C4-2B (cell line): ENCODE measurements at regions not wholly inside any gene's neighbourhood (a gene's known extent, or its start where the extent isn't known, plus 50 kb on each side); places are given as distances from the start of the nearest gene placed in this dataset.

ENCODE experiments used
- ZFX ChIP-seq: fragments of 450-650 bp; IDR thresholded peaks from 2 replicates; pipeline ENCODE4 v1.6.1; 2017
- TF ChIP-seq, protein P1 (sequence below): fragments of 450-650 bp; conservative IDR thresholded peaks from 2 replicates; pipeline ENCODE4 v1.5.1; 2017; ENCODE audit warnings: mild to moderate bottlenecking

DNA sequence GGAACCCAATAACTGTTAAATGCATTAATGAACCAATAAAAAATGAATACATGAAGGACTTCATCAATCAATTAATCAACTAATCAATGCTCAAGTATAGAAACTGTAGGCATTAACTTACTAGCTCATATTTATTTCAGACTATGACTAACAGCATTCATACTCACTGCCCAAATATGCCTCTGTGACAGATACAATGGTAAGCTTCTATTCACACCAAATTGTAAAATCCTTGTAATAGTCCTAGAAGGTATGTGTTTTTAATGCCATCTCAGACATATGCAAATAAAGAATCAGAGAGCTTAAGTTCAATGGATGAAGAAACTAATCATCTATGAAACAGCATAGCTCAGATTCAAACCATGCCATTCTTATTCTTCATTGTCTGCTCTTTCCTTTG, 1253.6 kb upstream of the TENM4 start:
- TF ChIP-seq, protein P1, sequence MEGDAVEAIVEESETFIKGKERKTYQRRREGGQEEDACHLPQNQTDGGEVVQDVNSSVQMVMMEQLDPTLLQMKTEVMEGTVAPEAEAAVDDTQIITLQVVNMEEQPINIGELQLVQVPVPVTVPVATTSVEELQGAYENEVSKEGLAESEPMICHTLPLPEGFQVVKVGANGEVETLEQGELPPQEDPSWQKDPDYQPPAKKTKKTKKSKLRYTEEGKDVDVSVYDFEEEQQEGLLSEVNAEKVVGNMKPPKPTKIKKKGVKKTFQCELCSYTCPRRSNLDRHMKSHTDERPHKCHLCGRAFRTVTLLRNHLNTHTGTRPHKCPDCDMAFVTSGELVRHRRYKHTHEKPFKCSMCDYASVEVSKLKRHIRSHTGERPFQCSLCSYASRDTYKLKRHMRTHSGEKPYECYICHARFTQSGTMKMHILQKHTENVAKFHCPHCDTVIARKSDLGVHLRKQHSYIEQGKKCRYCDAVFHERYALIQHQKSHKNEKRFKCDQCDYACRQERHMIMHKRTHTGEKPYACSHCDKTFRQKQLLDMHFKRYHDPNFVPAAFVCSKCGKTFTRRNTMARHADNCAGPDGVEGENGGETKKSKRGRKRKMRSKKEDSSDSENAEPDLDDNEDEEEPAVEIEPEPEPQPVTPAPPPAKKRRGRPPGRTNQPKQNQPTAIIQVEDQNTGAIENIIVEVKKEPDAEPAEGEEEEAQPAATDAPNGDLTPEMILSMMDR, result no peak
- no peak for TF ChIP-seq ZFX
